ENCODE measurements at regions not wholly inside any gene's neighbourhood (a gene's known extent, or its start where the extent isn't known, plus 50 kb on each side); places are given as distances from the start of the nearest gene placed in this dataset.

DNA sequence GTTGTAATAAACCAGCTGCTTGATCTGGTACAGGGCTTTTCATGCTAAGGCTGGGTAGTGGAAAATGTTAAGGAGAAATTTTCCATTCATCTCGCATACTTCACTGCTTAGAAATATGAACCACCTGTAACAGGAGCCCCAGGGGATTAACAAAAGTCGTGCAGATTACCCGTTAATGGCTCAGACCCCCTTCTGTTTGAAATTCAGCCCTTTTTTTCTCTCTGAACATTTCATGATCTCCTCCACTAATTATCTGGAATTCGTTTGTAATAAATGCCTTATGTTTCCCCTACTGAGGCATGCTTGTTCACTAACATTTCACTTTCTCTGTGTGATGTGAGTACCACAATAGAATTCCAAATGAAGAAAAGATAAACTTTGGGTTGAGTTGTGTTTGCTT, 336.4 kb upstream of the HSF2 start:
- TF ChIP-seq, protein P1, sequence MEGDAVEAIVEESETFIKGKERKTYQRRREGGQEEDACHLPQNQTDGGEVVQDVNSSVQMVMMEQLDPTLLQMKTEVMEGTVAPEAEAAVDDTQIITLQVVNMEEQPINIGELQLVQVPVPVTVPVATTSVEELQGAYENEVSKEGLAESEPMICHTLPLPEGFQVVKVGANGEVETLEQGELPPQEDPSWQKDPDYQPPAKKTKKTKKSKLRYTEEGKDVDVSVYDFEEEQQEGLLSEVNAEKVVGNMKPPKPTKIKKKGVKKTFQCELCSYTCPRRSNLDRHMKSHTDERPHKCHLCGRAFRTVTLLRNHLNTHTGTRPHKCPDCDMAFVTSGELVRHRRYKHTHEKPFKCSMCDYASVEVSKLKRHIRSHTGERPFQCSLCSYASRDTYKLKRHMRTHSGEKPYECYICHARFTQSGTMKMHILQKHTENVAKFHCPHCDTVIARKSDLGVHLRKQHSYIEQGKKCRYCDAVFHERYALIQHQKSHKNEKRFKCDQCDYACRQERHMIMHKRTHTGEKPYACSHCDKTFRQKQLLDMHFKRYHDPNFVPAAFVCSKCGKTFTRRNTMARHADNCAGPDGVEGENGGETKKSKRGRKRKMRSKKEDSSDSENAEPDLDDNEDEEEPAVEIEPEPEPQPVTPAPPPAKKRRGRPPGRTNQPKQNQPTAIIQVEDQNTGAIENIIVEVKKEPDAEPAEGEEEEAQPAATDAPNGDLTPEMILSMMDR (IDR thresholded peaks at IDR 0.05; ENCODE audit: poor library complexity, severe bottlenecking) = no peak
- TF ChIP-seq EP300 (conservative IDR thresholded peaks at IDR 0.05; ENCODE audit: poor library complexity, severe bottlenecking) (no peak), RAD21 (conservative IDR thresholded peaks at IDR 0.05) (no peak), POLR2AphosphoS5 (IDR thresholded peaks at IDR 0.05) (no peak), TAF1 (IDR thresholded peaks at IDR 0.05; ENCODE audit: low read depth) (no peak), SMC3 (conservative IDR thresholded peaks at IDR 0.05; ENCODE audit: poor library complexity) (no peak), EZH2 (IDR thresholded peaks at IDR 0.05; ENCODE audit: borderline replicate concordance, insufficient read depth, low read length, poor library complexity, severe bottlenecking) (no peak), MXI1 (conservative IDR thresholded peaks at IDR 0.05; ENCODE audit: poor library complexity, severe bottlenecking) (no peak)
- TF ChIP-seq, protein P2, sequence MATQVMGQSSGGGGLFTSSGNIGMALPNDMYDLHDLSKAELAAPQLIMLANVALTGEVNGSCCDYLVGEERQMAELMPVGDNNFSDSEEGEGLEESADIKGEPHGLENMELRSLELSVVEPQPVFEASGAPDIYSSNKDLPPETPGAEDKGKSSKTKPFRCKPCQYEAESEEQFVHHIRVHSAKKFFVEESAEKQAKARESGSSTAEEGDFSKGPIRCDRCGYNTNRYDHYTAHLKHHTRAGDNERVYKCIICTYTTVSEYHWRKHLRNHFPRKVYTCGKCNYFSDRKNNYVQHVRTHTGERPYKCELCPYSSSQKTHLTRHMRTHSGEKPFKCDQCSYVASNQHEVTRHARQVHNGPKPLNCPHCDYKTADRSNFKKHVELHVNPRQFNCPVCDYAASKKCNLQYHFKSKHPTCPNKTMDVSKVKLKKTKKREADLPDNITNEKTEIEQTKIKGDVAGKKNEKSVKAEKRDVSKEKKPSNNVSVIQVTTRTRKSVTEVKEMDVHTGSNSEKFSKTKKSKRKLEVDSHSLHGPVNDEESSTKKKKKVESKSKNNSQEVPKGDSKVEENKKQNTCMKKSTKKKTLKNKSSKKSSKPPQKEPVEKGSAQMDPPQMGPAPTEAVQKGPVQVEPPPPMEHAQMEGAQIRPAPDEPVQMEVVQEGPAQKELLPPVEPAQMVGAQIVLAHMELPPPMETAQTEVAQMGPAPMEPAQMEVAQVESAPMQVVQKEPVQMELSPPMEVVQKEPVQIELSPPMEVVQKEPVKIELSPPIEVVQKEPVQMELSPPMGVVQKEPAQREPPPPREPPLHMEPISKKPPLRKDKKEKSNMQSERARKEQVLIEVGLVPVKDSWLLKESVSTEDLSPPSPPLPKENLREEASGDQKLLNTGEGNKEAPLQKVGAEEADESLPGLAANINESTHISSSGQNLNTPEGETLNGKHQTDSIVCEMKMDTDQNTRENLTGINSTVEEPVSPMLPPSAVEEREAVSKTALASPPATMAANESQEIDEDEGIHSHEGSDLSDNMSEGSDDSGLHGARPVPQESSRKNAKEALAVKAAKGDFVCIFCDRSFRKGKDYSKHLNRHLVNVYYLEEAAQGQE (IDR thresholded peaks at IDR 0.05; ENCODE audit: borderline replicate concordance) = no peak
